ENCODE measurements at regions not wholly inside any gene's neighbourhood (a gene's known extent, or its start where the extent isn't known, plus 50 kb on each side); places are given as distances from the start of the nearest gene placed in this dataset.

- TF ChIP-seq EZH2 (IDR thresholded peaks at IDR 0.05) (no peak), EZH2phosphoT487 (IDR thresholded peaks at IDR 0.05; ENCODE audit: borderline replicate concordance) (no peak), CEBPB (IDR thresholded peaks at IDR 0.05; ENCODE audit: low read depth) (no peak), SRF (IDR thresholded peaks at IDR 0.05; ENCODE audit: low read depth) (no peak), ZNF274 (IDR thresholded peaks at IDR 0.05; ENCODE audit: low read depth, low read length) (no peak), POLR2AphosphoS5 (IDR thresholded peaks at IDR 0.05; ENCODE audit: low read depth, low read length) (no peak), SIN3A (IDR thresholded peaks at IDR 0.05; ENCODE audit: low read depth) (no peak), POLR2A (IDR thresholded peaks at IDR 0.05; ENCODE audit: borderline replicate concordance, extremely low read depth, insufficient read depth, insufficient read length) (no peak), EGR1 (IDR thresholded peaks at IDR 0.05; ENCODE audit: low read depth) (no peak)
- TF ChIP-seq, protein P1, sequence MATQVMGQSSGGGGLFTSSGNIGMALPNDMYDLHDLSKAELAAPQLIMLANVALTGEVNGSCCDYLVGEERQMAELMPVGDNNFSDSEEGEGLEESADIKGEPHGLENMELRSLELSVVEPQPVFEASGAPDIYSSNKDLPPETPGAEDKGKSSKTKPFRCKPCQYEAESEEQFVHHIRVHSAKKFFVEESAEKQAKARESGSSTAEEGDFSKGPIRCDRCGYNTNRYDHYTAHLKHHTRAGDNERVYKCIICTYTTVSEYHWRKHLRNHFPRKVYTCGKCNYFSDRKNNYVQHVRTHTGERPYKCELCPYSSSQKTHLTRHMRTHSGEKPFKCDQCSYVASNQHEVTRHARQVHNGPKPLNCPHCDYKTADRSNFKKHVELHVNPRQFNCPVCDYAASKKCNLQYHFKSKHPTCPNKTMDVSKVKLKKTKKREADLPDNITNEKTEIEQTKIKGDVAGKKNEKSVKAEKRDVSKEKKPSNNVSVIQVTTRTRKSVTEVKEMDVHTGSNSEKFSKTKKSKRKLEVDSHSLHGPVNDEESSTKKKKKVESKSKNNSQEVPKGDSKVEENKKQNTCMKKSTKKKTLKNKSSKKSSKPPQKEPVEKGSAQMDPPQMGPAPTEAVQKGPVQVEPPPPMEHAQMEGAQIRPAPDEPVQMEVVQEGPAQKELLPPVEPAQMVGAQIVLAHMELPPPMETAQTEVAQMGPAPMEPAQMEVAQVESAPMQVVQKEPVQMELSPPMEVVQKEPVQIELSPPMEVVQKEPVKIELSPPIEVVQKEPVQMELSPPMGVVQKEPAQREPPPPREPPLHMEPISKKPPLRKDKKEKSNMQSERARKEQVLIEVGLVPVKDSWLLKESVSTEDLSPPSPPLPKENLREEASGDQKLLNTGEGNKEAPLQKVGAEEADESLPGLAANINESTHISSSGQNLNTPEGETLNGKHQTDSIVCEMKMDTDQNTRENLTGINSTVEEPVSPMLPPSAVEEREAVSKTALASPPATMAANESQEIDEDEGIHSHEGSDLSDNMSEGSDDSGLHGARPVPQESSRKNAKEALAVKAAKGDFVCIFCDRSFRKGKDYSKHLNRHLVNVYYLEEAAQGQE (IDR thresholded peaks at IDR 0.05; ENCODE audit: low read depth) = no peak
- TF ChIP-seq, protein P2, sequence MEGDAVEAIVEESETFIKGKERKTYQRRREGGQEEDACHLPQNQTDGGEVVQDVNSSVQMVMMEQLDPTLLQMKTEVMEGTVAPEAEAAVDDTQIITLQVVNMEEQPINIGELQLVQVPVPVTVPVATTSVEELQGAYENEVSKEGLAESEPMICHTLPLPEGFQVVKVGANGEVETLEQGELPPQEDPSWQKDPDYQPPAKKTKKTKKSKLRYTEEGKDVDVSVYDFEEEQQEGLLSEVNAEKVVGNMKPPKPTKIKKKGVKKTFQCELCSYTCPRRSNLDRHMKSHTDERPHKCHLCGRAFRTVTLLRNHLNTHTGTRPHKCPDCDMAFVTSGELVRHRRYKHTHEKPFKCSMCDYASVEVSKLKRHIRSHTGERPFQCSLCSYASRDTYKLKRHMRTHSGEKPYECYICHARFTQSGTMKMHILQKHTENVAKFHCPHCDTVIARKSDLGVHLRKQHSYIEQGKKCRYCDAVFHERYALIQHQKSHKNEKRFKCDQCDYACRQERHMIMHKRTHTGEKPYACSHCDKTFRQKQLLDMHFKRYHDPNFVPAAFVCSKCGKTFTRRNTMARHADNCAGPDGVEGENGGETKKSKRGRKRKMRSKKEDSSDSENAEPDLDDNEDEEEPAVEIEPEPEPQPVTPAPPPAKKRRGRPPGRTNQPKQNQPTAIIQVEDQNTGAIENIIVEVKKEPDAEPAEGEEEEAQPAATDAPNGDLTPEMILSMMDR (IDR thresholded peaks at IDR 0.05 in 2 of 3, conservative IDR thresholded peaks at IDR 0.05 in 1 of 3; ENCODE audit: borderline replicate concordance in 1 of 3, insufficient read depth in 1 of 3, low read depth in 2 of 3, low read length in 2 of 3) = no peak
- TF ChIP-seq, protein P3, sequence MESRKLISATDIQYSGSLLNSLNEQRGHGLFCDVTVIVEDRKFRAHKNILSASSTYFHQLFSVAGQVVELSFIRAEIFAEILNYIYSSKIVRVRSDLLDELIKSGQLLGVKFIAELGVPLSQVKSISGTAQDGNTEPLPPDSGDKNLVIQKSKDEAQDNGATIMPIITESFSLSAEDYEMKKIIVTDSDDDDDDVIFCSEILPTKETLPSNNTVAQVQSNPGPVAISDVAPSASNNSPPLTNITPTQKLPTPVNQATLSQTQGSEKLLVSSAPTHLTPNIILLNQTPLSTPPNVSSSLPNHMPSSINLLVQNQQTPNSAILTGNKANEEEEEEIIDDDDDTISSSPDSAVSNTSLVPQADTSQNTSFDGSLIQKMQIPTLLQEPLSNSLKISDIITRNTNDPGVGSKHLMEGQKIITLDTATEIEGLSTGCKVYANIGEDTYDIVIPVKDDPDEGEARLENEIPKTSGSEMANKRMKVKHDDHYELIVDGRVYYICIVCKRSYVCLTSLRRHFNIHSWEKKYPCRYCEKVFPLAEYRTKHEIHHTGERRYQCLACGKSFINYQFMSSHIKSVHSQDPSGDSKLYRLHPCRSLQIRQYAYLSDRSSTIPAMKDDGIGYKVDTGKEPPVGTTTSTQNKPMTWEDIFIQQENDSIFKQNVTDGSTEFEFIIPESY (IDR thresholded peaks at IDR 0.05; ENCODE audit: extremely low read depth, insufficient replicate concordance, low read length) = no peak
Measured at GRCh38 chr6:95083506-95083905, 493.8 kb upstream of the MANEA start.
